OCI-LY1 (cell line): ENCODE measurements at regions not wholly inside any gene's neighbourhood (a gene's known extent, or its start where the extent isn't known, plus 50 kb on each side); places are given as distances from the start of the nearest gene placed in this dataset.

ENCODE experiments used
- CTCF ChIP-seq: fragments of 200-600 bp; sonication (generic), shearing (Covaris generic); IDR thresholded peaks from 2 replicates; pipeline ENCODE4 v1.5.1; 2017; ENCODE audit warnings: mild to moderate bottlenecking, antibody characterized with exemption, low read length, moderate library complexity, mixed read lengths
- EZH2 ChIP-seq: fragments of 200-600 bp; sonication (generic), shearing (Covaris generic); IDR thresholded peaks from 2 replicates; pipeline ENCODE4 v1.8.0; 2017; ENCODE audit warnings: borderline replicate concordance, mixed run types, mild to moderate bottlenecking, antibody characterized with exemption, low read length, moderate library complexity, mixed read lengths

- TF ChIP-seq CTCF: no peak
- TF ChIP-seq EZH2: no peak
These were observed 590.9 kb upstream of the API5 start for GRCh38 chr11:42720716-42721563.
